ENCODE measurements at regions not wholly inside any gene's neighbourhood (a gene's known extent, or its start where the extent isn't known, plus 50 kb on each side); places are given as distances from the start of the nearest gene placed in this dataset.

GRCh38 chr5:38712391-38712790 is 133.4 kb upstream of the OSMR start:
- no peak overlapping the region for H3K9ac ChIP-seq
- POLR2A ChIA-PET, result no interaction called here

GRCh38 chr5:38714240-38714639 is 131.6 kb upstream of the OSMR start:
- DNase-seq, result no peak
- Histone ChIP-seq H3K9me3 (no peaks in the 10 kb centered on the region), H3K79me2 (ENCODE audit: insufficient read depth) (no peaks in the 10 kb centered on the region), H3K27me3 (ENCODE audit: insufficient read depth) (no peaks in the 10 kb centered on the region), H4K20me1 (ENCODE audit: insufficient read depth) (no peaks in the 10 kb centered on the region), H3K9me2 (no peaks in the 10 kb centered on the region), H3K27ac (ENCODE audit: low read depth in 2 of 2, low read length in 1 of 2) (no peak overlapping the region), H2AFZ (ENCODE audit: low read depth) (no peak overlapping the region), H3K4me2 (no peak overlapping the region), H3K4me3 (ENCODE audit: low read depth in 2 of 2, low read length in 1 of 2) (no peak overlapping the region), H3K9ac (no peak overlapping the region), H3K4me1 (ENCODE audit: control insufficient read depth in 1 of 2, insufficient read depth in 2 of 2, low read depth in 1 of 2, low read length in 1 of 2) (peaks cover 0 to 18% of the 10 kb centered on the region in 2 experiments; a peak in 3 of 4 replicates), H3F3A (replicated peaks; ENCODE audit: insufficient read depth) (no peaks in the 10 kb centered on the region), H3K36me3 (replicated peaks in 1 of 2; ENCODE audit: control insufficient read depth in 1 of 2, insufficient read depth in 2 of 2, low read length in 1 of 2) (no peaks in the 10 kb centered on the region)
- POLR2A ChIA-PET, result no interaction called here
- CTCF ChIA-PET, result no interaction called here
- TF ChIP-seq GABPA (IDR thresholded peaks at IDR 0.05; ENCODE audit: low read depth) (no peak), ELF1 (IDR thresholded peaks at IDR 0.05) (no peak), MAX (IDR thresholded peaks at IDR 0.05; ENCODE audit: low read depth) (no peak)
- 41% methylated on average over 2 of the region's 3 CpGs for WGBS (ENCODE audit: low lambda C conversion rate)

More at GRCh38 chr5:38712391-38712790, 133.4 kb upstream of the OSMR start:
- Histone ChIP-seq H3K79me2 (ENCODE audit: insufficient read depth) (no peaks in the 10 kb centered on the region), H3F3A (replicated peaks; ENCODE audit: insufficient read depth) (no peaks in the 10 kb centered on the region), H3K9me2 (no peaks in the 10 kb centered on the region), H4K20me1 (ENCODE audit: insufficient read depth) (no peaks in the 10 kb centered on the region), H3K27me3 (ENCODE audit: insufficient read depth) (no peaks in the 10 kb centered on the region), H3K4me3 (ENCODE audit: low read depth in 2 of 2, low read length in 1 of 2) (no peak overlapping the region), H3K4me1 (ENCODE audit: control insufficient read depth in 1 of 2, insufficient read depth in 2 of 2, low read depth in 1 of 2, low read length in 1 of 2) (peaks cover 0 to 17% of the 10 kb centered on the region in 2 experiments; a peak in 2 of 4 replicates), H2AFZ (ENCODE audit: low read depth) (no peak overlapping the region), H3K27ac (ENCODE audit: low read depth in 2 of 2, low read length in 1 of 2) (no peak overlapping the region), H3K9me3 (no peaks in the 10 kb centered on the region), H3K4me2 (no peak overlapping the region), H3K36me3 (replicated peaks in 1 of 2; ENCODE audit: control insufficient read depth in 1 of 2, insufficient read depth in 2 of 2, low read length in 1 of 2) (no peaks in the 10 kb centered on the region)
- 80% methylated on average over 3 of the region's 3 CpGs for WGBS (ENCODE audit: low lambda C conversion rate)
- no peak for DNase-seq
- TF ChIP-seq JUND (IDR thresholded peaks at IDR 0.05), result no peak
- TF ChIP-seq YY1 (IDR thresholded peaks at IDR 0.05; ENCODE audit: low read depth), result no peak
- no peak for TF ChIP-seq EP300 (IDR thresholded peaks at IDR 0.05; ENCODE audit: borderline replicate concordance in 1 of 2, low read depth in 1 of 2, low read length in 1 of 2)
- no peak for TF ChIP-seq USF1 (IDR thresholded peaks at IDR 0.05; ENCODE audit: borderline replicate concordance, low read depth)
- no peak for TF ChIP-seq ELF1 (IDR thresholded peaks at IDR 0.05)
- CTCF ChIA-PET, result interaction anchor here (1.3 to 1.5 kb wide), 2 partner anchors 71 to 271 kb away, joined by 3 to 4 read pairs; no protein-coding TSS in a partner anchor

- no peak overlapping the region for H3K9ac ChIP-seq
- no peaks in the 10 kb centered on the region for H3K36me3 ChIP-seq (replicated peaks in 1 of 2; ENCODE audit: control insufficient read depth in 1 of 2, insufficient read depth in 2 of 2, low read length in 1 of 2)
- H3K4me1 ChIP-seq (ENCODE audit: control insufficient read depth in 1 of 2, insufficient read depth in 2 of 2, low read depth in 1 of 2, low read length in 1 of 2), result peaks cover 0 to 19% of the 10 kb centered on the region in 2 experiments; a peak in 3 of 4 replicates
- no peaks in the 10 kb centered on the region for H3K9me3 ChIP-seq
- H3K27ac ChIP-seq (ENCODE audit: low read depth in 2 of 2, low read length in 1 of 2), result no peak overlapping the region
- H3K4me3 ChIP-seq (ENCODE audit: low read depth in 2 of 2, low read length in 1 of 2), result no peak overlapping the region
- no peak for DNase-seq
- WGBS (ENCODE audit: low lambda C conversion rate), result 20% methylated on average over 1 of the region's 1 CpG
- no peaks in the 10 kb centered on the region for H4K20me1 ChIP-seq (ENCODE audit: insufficient read depth)
- no peak overlapping the region for H3K4me2 ChIP-seq
- POLR2A ChIA-PET, result no interaction called here
- no peaks in the 10 kb centered on the region for H3F3A ChIP-seq (replicated peaks; ENCODE audit: insufficient read depth)
- no peak overlapping the region for H2AFZ ChIP-seq (ENCODE audit: low read depth)
- CTCF ChIA-PET, result interaction anchor here (0.7 to 1.4 kb wide), 4 partner anchors 11 to 332 kb away, joined by 3 to 6 read pairs (median 4); no protein-coding TSS in a partner anchor
- H3K27me3 ChIP-seq (ENCODE audit: insufficient read depth), result no peaks in the 10 kb centered on the region
- no peaks in the 10 kb centered on the region for H3K9me2 ChIP-seq
- no peaks in the 10 kb centered on the region for H3K79me2 ChIP-seq (ENCODE audit: insufficient read depth)
- TF ChIP-seq NFIC (IDR thresholded peaks at IDR 0.05; ENCODE audit: borderline replicate concordance), result no peak
- no peak for TF ChIP-seq RXRA (IDR thresholded peaks at IDR 0.05; ENCODE audit: borderline replicate concordance, low read depth)
- TF ChIP-seq CTCF (IDR thresholded peaks at IDR 0.05), result no peak
- TF ChIP-seq CHD2 (IDR thresholded peaks at IDR 0.05; ENCODE audit: low read length, partially characterized antibody), result no peak
- TF ChIP-seq IRF3 (IDR thresholded peaks at IDR 0.05; ENCODE audit: low read depth, low read length), result no peak
- no peak for TF ChIP-seq MXI1 (IDR thresholded peaks at IDR 0.05; ENCODE audit: low read depth, low read length)
- no peak for TF ChIP-seq FOSL2 (IDR thresholded peaks at IDR 0.05; ENCODE audit: borderline replicate concordance, low read depth)
- TF ChIP-seq RAD21 (IDR thresholded peaks at IDR 0.05; ENCODE audit: low read length), result no peak
- no peak for TF ChIP-seq USF1 (IDR thresholded peaks at IDR 0.05; ENCODE audit: borderline replicate concordance, low read depth)
- no peak for TF ChIP-seq MAX (IDR thresholded peaks at IDR 0.05; ENCODE audit: low read depth)
- TF ChIP-seq ELF1 (IDR thresholded peaks at IDR 0.05), result no peak
- no peak for TF ChIP-seq GATA2 (CRISPR knock-in tag; IDR thresholded peaks at IDR 0.05)
- TF ChIP-seq FOXM1 (IDR thresholded peaks at IDR 0.05; ENCODE audit: low read depth), result no peak
These were observed 131.0 kb upstream of the OSMR start for GRCh38 chr5:38714703-38715355.

All from SK-N-SH (cell line).